ENCODE measurements at regions not wholly inside any gene's neighbourhood (a gene's known extent, or its start where the extent isn't known, plus 50 kb on each side); places are given as distances from the start of the nearest gene placed in this dataset.
A peak's percentile ranks its signal among the peaks of the same experiment; 100 is the strongest.
"Not testable (repeated sequence)": the region's sequence is repeated elsewhere in the genome, so short reads cannot be mapped to it uniquely, and the experiment has no call there.

DNA sequence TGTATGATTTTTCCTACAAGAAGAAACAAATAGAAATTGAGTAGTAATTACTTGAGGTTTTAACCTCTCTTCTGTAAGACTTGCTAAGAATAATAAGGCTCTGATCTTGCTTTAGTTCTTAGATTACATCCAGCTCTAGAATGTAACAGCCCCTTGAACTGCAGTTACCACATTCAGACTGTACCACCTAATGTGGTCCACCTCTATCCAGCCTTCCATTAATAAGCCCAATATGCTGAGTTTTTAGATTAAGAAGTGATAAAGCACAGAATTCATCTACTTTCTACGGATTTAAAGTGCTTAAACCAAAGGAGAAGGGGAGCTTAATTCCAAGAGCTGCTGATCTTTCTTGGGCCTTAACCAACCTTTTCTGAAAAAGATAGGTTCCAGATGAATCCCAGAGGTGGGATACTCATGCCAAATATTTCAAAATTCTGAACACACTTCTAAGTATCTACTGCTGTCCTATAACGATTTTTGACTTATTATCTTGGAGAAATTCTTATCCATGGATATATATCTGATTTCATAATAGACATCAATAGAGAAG, 131.5 kb downstream of the ZNF608 start:
- H2AFZ ChIP-seq: no peak overlapping the region
- TF ChIP-seq EZH2phosphoT487 (IDR thresholded peaks at IDR 0.05; ENCODE audit: insufficient read depth, low read depth) (no peak), EZH2 (IDR thresholded peaks at IDR 0.05; ENCODE audit: insufficient read depth, poor library complexity, severe bottlenecking) (no peak)
- in situ Hi-C loops (cut with MboI): no loop called here
- peaks cover 4% of the 10 kb centered on the region for H3K4me1 ChIP-seq (ENCODE audit: insufficient read depth)
- H3K4me3 ChIP-seq: no peak overlapping the region
- no peak overlapping the region for H3K4me2 ChIP-seq (ENCODE audit: unreplicated experiment)
- no peak for DNase-seq
- no peaks in the 10 kb centered on the region for H3K9me2 ChIP-seq (ENCODE audit: insufficient read depth)
- H3K36me3 ChIP-seq (ENCODE audit: low read depth): no peaks in the 10 kb centered on the region
- no peaks in the 10 kb centered on the region for H4K20me1 ChIP-seq (ENCODE audit: insufficient read depth)
- no peaks in the 10 kb centered on the region for H3K9me3 ChIP-seq (ENCODE audit: low read depth)
- H3K27me3 ChIP-seq (replicated peaks; ENCODE audit: insufficient read depth): no peaks in the 10 kb centered on the region
- WGBS, 2 experiments (ENCODE audit: low coverage in 1 of 2, low lambda C conversion rate in 2 of 2, missing lambda C conversion rate in 2 of 2): 15 to 19% methylated on average over 2 of the region's 2 CpGs
- no peak overlapping the region for H3K9ac ChIP-seq
- no peak overlapping the region for H3K27ac ChIP-seq
- no peaks in the 10 kb centered on the region for H3F3A ChIP-seq (ENCODE audit: insufficient read depth)
- H3K79me2 ChIP-seq (ENCODE audit: insufficient read depth): no peaks in the 10 kb centered on the region

DNA sequence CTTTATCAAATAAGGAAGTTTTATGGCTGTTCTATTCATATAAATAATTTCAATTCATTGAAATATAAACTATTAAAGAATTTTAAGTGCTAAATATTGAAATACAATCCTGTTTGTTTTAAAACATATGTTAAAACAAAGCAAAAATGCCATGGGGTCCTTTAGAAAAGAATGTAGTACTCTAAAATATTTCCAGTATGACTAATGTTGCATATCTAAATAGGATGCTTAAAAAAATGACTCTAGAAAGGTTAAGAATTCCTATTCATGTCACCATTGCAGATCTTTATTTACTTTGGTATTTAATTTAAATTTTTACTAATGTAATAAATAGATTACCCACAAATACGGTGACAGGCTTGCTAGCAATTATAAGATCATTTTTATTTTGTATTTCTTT, 132.3 kb downstream of the ZNF608 start:
- no peak for TF ChIP-seq EZH2phosphoT487 (IDR thresholded peaks at IDR 0.05; ENCODE audit: insufficient read depth, low read depth)
- no peak for TF ChIP-seq EZH2 (IDR thresholded peaks at IDR 0.05; ENCODE audit: insufficient read depth, poor library complexity, severe bottlenecking)
- peak; percentile 14 for DNase-seq
- Histone ChIP-seq H4K20me1 (ENCODE audit: insufficient read depth) (no peaks in the 10 kb centered on the region), H3K79me2 (ENCODE audit: insufficient read depth) (no peaks in the 10 kb centered on the region), H3K9me2 (ENCODE audit: insufficient read depth) (no peaks in the 10 kb centered on the region), H3K4me3 (no peak overlapping the region), H3F3A (ENCODE audit: insufficient read depth) (no peaks in the 10 kb centered on the region), H2AFZ (no peak overlapping the region), H3K9ac (no peak overlapping the region), H3K9me3 (ENCODE audit: low read depth) (no peaks in the 10 kb centered on the region), H3K27ac (no peak overlapping the region), H3K4me1 (ENCODE audit: insufficient read depth) (peaks cover 4% of the 10 kb centered on the region), H3K4me2 (ENCODE audit: unreplicated experiment) (no peak overlapping the region), H3K36me3 (ENCODE audit: low read depth) (no peaks in the 10 kb centered on the region), H3K27me3 (replicated peaks; ENCODE audit: insufficient read depth) (no peaks in the 10 kb centered on the region)
- 92 to 100% methylated on average over 1 of the region's 1 CpG for WGBS, 2 experiments (ENCODE audit: low coverage in 1 of 2, low lambda C conversion rate in 2 of 2, missing lambda C conversion rate in 2 of 2)
- in situ Hi-C loops (cut with MboI): no loop called here

DNA sequence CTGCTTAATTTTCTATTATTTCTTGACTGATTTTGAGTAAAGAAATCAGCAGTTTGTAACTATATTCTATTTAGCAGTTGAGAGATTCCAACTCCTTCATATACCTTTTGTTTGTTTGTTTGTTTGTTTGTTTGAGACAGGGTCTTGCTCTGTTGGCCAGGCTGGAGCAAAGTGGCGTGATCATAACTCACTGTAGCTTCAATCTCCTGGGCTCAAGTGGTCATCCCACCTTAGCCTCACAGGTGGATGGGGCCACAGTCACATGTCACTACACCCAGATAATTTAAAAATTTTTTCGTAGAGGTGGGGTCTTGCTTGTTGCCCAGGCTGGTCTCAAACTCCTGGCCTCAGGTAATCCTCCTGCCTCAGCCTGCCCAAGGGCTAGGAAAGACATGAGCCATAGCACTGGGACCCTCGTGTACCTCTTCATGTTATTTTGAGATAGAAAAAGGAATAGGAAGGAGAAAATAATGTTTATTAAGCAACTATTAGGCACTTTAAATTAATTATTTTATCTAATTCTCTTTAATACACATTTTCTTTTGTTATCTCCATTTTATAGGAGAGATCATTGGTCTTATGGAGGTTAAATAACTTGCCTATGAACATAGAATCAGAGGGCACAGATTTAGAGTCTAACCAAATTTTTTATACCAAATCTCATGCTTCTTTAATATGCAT, 133.0 kb downstream of the ZNF608 start:
- Histone ChIP-seq H3K79me2 (ENCODE audit: insufficient read depth) (no peaks in the 10 kb centered on the region), H3K9ac (no peak overlapping the region), H3K9me2 (ENCODE audit: insufficient read depth) (no peaks in the 10 kb centered on the region), H3K9me3 (ENCODE audit: low read depth) (no peaks in the 10 kb centered on the region), H3K27me3 (replicated peaks; ENCODE audit: insufficient read depth) (no peaks in the 10 kb centered on the region), H2AFZ (no peak overlapping the region), H3K4me1 (ENCODE audit: insufficient read depth) (peaks cover 4% of the 10 kb centered on the region), H3K27ac (no peak overlapping the region), H3K4me3 (no peak overlapping the region), H4K20me1 (ENCODE audit: insufficient read depth) (no peaks in the 10 kb centered on the region), H3K36me3 (ENCODE audit: low read depth) (no peaks in the 10 kb centered on the region), H3K4me2 (ENCODE audit: unreplicated experiment) (no peak overlapping the region), H3F3A (ENCODE audit: insufficient read depth) (no peaks in the 10 kb centered on the region)
- 79 to 84% methylated on average over 3 of the region's 3 CpGs for WGBS, 2 experiments (ENCODE audit: low coverage in 1 of 2, low lambda C conversion rate in 2 of 2, missing lambda C conversion rate in 2 of 2)
- no peak for TF ChIP-seq EZH2phosphoT487 (IDR thresholded peaks at IDR 0.05; ENCODE audit: insufficient read depth, low read depth)
- TF ChIP-seq EZH2 (IDR thresholded peaks at IDR 0.05; ENCODE audit: insufficient read depth, poor library complexity, severe bottlenecking): no peak
- in situ Hi-C loops (cut with MboI): no loop called here
- DNase-seq: no peak

DNA sequence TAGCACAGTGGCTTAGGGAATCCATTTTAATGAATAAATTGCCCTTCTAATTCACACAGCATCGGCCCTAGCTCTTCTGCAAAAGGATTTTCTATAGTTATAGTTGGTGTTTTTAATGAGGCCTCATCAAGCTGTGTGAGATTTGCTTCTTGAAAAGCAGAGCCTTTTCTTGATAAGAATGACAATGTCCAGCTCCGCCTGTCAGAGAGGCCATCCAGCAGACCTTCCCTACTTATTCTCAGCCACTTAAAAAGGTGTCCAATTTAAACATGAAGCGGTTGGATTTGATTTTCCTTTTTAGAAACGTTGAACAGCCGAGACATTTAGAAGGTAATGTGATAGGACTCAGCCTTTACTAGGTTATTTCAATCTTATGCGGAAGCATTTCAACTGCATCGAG, 134.4 kb downstream of the ZNF608 start:
- Histone ChIP-seq H3K4me3 (no peak overlapping the region), H3K4me1 (ENCODE audit: insufficient read depth) (peaks cover 4% of the 10 kb centered on the region), H2AFZ (no peak overlapping the region), H3K36me3 (ENCODE audit: low read depth) (no peaks in the 10 kb centered on the region), H3K27me3 (replicated peaks; ENCODE audit: insufficient read depth) (no peaks in the 10 kb centered on the region), H3F3A (ENCODE audit: insufficient read depth) (no peaks in the 10 kb centered on the region), H4K20me1 (ENCODE audit: insufficient read depth) (no peaks in the 10 kb centered on the region), H3K4me2 (ENCODE audit: unreplicated experiment) (no peak overlapping the region), H3K9me3 (ENCODE audit: low read depth) (no peaks in the 10 kb centered on the region), H3K79me2 (ENCODE audit: insufficient read depth) (no peaks in the 10 kb centered on the region), H3K9ac (no peak overlapping the region), H3K9me2 (ENCODE audit: insufficient read depth) (no peaks in the 10 kb centered on the region), H3K27ac (no peak overlapping the region)
- in situ Hi-C loops (cut with MboI): no loop called here
- TF ChIP-seq EZH2phosphoT487 (IDR thresholded peaks at IDR 0.05; ENCODE audit: insufficient read depth, low read depth) (no peak), EZH2 (IDR thresholded peaks at IDR 0.05; ENCODE audit: insufficient read depth, poor library complexity, severe bottlenecking) (no peak)
- no peak for DNase-seq
- WGBS, 2 experiments (ENCODE audit: low coverage in 1 of 2, low lambda C conversion rate in 2 of 2, missing lambda C conversion rate in 2 of 2): 69 to 73% methylated on average over 7 of the region's 7 CpGs

DNA sequence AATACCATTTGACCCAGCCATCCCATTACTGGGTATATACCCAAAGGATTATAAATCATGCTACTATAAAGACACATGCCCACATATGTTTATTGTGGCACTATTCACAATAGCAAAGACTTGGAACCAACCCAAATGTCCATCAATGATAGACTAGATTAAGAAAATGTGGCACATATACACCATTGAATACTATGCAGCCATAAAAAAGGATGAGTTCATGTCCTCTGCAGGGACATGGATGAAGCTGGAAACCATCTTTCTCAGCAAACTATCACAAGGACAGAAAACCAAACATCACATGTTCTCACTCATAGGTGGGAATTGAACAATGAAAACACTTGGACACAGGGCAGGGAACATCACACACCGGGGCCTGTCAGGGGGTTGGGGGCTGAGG, 135.2 kb downstream of the ZNF608 start:
- H3F3A ChIP-seq (ENCODE audit: insufficient read depth); H3K9me3 ChIP-seq (ENCODE audit: low read depth); H3K79me2 ChIP-seq (ENCODE audit: insufficient read depth); H3K4me3 ChIP-seq; H3K36me3 ChIP-seq (ENCODE audit: low read depth); H4K20me1 ChIP-seq (ENCODE audit: insufficient read depth); H3K4me2 ChIP-seq (ENCODE audit: unreplicated experiment); H3K9me2 ChIP-seq (ENCODE audit: insufficient read depth); in situ Hi-C loops (cut with MboI); H3K9ac ChIP-seq; H3K4me1 ChIP-seq (ENCODE audit: insufficient read depth); H3K27ac ChIP-seq; H3K27me3 ChIP-seq (replicated peaks; ENCODE audit: insufficient read depth); H2AFZ ChIP-seq; DNase-seq: not testable (repeated sequence)
- WGBS, 2 experiments (ENCODE audit: low coverage in 1 of 2, low lambda C conversion rate in 2 of 2, missing lambda C conversion rate in 2 of 2): 92 to 100% methylated on average over 1 of the region's 1 CpG

DNA sequence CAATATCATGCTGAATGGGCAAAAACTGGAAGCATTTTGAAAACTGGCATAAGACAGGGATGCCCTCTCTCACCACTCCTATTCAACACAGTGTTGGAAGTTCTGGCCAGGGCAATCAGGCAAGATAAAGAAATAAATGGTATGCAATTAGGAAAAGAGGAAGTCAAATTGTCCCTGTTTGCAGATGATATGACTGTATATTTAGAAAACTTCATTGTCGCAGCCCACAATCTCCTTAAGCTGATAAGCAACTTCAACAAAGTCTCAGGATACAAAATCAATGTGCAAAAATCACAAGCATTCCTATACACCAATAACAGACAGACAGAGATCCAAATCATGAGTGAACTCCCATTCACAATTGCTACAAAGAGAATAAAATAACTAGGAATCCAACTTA, 136.8 kb downstream of the ZNF608 start:
- H3K4me3 ChIP-seq; H3K36me3 ChIP-seq (ENCODE audit: low read depth); H3K9me2 ChIP-seq (ENCODE audit: insufficient read depth); H3K79me2 ChIP-seq (ENCODE audit: insufficient read depth); H4K20me1 ChIP-seq (ENCODE audit: insufficient read depth); DNase-seq; H3K4me2 ChIP-seq (ENCODE audit: unreplicated experiment); H3K27ac ChIP-seq; H3F3A ChIP-seq (ENCODE audit: insufficient read depth); H2AFZ ChIP-seq; H3K4me1 ChIP-seq (ENCODE audit: insufficient read depth); in situ Hi-C loops (cut with MboI); H3K9me3 ChIP-seq (ENCODE audit: low read depth); H3K9ac ChIP-seq; H3K27me3 ChIP-seq (replicated peaks; ENCODE audit: insufficient read depth): not testable (repeated sequence)
- 92 to 100% methylated on average over 1 of the region's 1 CpG for WGBS, 2 experiments (ENCODE audit: low coverage in 1 of 2, low lambda C conversion rate in 2 of 2, missing lambda C conversion rate in 2 of 2)
